ENCODE measurements at regions not wholly inside any gene's neighbourhood (a gene's known extent, or its start where the extent isn't known, plus 50 kb on each side); places are given as distances from the start of the nearest gene placed in this dataset.

DNA sequence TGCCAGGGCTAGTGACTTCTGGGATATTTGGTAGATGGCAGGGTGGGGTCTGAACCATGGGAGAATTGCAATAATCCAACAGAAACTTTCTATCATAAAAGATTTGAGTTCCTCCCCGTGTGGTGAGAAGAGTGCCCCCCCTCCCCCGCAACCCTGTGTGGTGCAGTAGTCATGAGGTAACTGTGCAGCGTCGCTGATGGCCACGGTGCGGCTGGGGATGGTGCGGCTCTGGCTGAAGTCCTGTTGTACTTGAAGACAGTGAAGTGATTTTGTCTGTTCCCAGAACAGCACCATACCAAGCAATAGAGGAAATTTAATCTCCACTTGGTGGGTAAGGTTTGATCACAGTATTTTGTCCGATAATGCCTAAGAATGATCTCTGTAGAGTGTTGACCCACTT, 654.8 kb upstream of the POU3F2 start:
- TF ChIP-seq EZH2 (IDR thresholded peaks at IDR 0.05; ENCODE audit: insufficient read depth, poor library complexity, severe bottlenecking) (no peak), EZH2phosphoT487 (IDR thresholded peaks at IDR 0.05; ENCODE audit: insufficient read depth, low read depth) (no peak)

Measured in GM23248 (cell line).